LNCaP clone FGC (cell line): ENCODE measurements at regions not wholly inside any gene's neighbourhood (a gene's known extent, or its start where the extent isn't known, plus 50 kb on each side); places are given as distances from the start of the nearest gene placed in this dataset.
A peak's percentile ranks its signal among the peaks of the same experiment; 100 is the strongest.

Source experiments
- DNase-seq: peaks from one replicate; pipeline ENCODE4 v3.0.0-alpha.2; 2011; ENCODE audit warnings: low read depth
- H3K4me3 ChIP-seq: 2 replicates; pipeline ENCODE4 v1.5.1; 2011; ENCODE audit warnings: mild to moderate bottlenecking, low read depth, low read length, control low read depth
- CTCF ChIP-seq: IDR thresholded peaks from 2 replicates; pipeline ENCODE4 v1.5.1; 2012; ENCODE audit warnings: mild to moderate bottlenecking; ENCODE audit not compliant: control insufficient read depth, insufficient read depth; ENCODE audit errors: extremely low read depth

GRCh38 chr3:76733073-76733759 is 306.7 kb upstream of the ROBO2 start:
- H3K4me3 ChIP-seq, result no peak overlapping the region
- TF ChIP-seq CTCF, result no peak
- no peak for DNase-seq

DNA sequence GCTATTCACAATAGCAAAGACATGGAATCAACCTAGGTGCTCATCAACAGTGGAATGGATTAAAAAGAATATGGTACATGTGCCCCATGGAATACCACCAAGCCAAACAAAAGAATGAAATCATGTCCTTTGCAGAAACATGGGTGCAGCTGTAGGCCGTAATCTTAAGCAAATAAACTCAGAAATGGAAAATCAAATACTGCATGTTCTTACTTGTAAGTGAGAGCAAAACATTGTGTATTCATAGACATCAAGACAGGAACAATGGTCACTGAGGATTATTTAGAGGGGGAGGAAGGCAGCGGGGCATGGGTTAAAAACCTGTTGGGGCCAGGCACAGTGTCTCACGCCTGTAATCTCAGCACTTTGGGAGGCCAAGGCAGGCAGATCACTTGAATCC is 304.7 kb upstream of the ROBO2 start:
- DNase-seq, result no peak
- no peak overlapping the region for H3K4me3 ChIP-seq
- TF ChIP-seq CTCF, result no peak

GRCh38 chr3:76753599-76753998 is 286.3 kb upstream of the ROBO2 start:
- H3K4me3 ChIP-seq, result no peak overlapping the region
- peak; percentile 31 for TF ChIP-seq CTCF
- DNase-seq, result no peak

DNA sequence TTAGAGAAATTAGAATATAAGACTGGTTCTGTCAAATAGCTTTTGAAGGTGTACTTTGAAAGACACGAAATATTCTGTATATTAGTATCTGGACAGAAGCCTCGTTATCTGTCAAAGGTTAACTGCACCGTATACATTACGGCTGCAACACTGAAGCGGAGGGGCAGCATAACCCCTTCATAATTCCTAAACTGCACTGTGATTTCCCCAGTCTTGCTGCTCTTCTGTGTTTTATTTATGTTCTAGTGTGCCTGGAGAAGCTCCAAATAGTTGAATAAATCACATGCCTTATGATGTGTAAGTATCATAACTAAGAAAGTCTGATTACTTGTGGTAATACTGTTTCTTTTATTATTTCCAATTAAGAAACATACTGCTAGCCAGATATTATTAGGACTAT is 285.7 kb upstream of the ROBO2 start:
- no peak overlapping the region for H3K4me3 ChIP-seq
- DNase-seq, result no peak
- TF ChIP-seq CTCF, result no peak

GRCh38 chr3:76756577-76756976 is 283.3 kb upstream of the ROBO2 start:
- H3K4me3 ChIP-seq, result no peak overlapping the region
- TF ChIP-seq CTCF, result no peak
- peak; percentile 4 for DNase-seq

DNA sequence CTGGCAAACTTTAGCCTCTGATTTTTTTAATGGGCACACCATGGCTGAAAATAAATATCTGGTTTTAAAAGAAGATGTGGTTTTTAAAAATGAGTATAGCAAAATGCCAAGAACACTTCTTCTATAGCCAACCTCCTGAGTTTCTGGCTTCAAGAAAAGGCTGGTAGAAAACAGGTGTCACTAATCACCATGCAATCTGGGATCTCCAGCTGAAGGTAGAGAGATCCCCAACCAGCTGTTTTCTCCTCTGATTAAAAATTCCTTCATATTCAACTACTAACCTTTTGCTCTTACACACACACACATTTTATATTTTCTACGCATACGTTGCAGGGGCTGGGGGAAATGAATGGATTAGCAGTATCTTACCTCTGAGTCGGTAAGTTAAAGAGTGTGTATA is 279.6 kb upstream of the ROBO2 start:
- TF ChIP-seq CTCF, result no peak
- H3K4me3 ChIP-seq, result no peak overlapping the region
- no peak for DNase-seq

DNA sequence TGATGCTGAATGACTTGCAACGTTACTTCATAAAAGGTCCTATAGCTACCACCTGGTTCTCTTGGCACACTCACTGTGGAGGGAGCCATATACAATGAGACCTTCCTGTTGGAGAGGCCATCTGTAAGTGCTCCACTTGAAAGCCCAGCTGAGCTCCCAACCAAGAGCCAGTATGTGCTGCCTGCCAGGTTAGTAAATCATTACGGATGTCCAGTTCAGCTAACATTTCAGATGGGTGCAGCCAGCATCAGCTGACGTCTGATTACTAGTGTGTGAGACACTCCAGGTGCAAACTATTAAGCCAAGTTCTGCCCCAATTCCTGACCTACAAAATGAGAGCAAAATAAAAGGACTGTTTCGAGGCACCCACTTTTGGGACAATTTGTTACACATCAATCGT is 274.4 kb upstream of the ROBO2 start:
- TF ChIP-seq CTCF, result no peak
- H3K4me3 ChIP-seq, result no peak overlapping the region
- no peak for DNase-seq
